ENCODE measurements at regions not wholly inside any gene's neighbourhood (a gene's known extent, or its start where the extent isn't known, plus 50 kb on each side); places are given as distances from the start of the nearest gene placed in this dataset.
"Not testable (repeated sequence)": the region's sequence is repeated elsewhere in the genome, so short reads cannot be mapped to it uniquely, and the experiment has no call there.

DNA sequence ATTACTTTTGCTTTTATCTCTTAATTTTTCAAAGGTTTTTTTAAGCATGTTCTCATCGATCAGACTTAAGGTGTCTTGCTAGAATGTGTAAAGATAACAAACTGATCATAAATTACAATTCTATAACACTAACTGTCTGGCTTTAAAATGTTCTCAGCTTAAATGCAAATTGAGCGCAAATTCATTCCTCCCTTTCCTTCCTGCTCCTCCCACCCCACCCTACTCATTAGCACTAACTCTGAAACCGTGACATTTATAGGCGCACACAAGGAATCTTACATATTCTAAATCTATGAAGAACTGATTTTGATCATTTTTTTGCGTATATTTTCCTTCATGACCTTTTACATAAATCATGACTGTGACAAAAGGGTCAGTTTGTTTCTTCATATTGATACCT, 590.0 kb upstream of the DIAPH2 start:
- POLR2A ChIA-PET = no interaction called here
- no peaks in the 10 kb centered on the region for H3K27me3 Mint-ChIP-seq
- CTCF ChIA-PET = no interaction called here
- H3K36me3 Mint-ChIP-seq = no peaks in the 10 kb centered on the region
- H3K4me1 ChIP-seq (ENCODE audit: control insufficient read depth in 2 of 2, insufficient read depth in 2 of 2, low read length in 2 of 2) = no peaks in the 10 kb centered on the region
- ATAC-seq (no peak), DNase-seq (no peak)
- H3K9me3 ChIP-seq (ENCODE audit: control insufficient read depth in 2 of 3, low read length in 3 of 3) = no peaks in the 10 kb centered on the region
- no peaks in the 10 kb centered on the region for H3K27me3 ChIP-seq (ENCODE audit: control insufficient read depth in 2 of 2, insufficient read depth in 2 of 2, low read length in 2 of 2)
- H3K4me1 Mint-ChIP-seq = no peaks in the 10 kb centered on the region
- H3K9me3 Mint-ChIP-seq = peaks cover 0 to 7% (median 0%) of the 10 kb centered on the region in 11 donors
- H3K36me3 ChIP-seq (ENCODE audit: control insufficient read depth in 2 of 3, insufficient read depth in 3 of 3, low read length in 3 of 3) = no peaks in the 10 kb centered on the region
- no peak overlapping the region for H3K4me3 Mint-ChIP-seq
- no peak overlapping the region for H3K27ac ChIP-seq (ENCODE audit: low read depth, low read length)
- intact Hi-C loops (cut with micrococcal nuclease) = no loop called here
- H3K27ac Mint-ChIP-seq = no peak overlapping the region
- H3K4me3 ChIP-seq (ENCODE audit: low read length) = no peak overlapping the region

DNA sequence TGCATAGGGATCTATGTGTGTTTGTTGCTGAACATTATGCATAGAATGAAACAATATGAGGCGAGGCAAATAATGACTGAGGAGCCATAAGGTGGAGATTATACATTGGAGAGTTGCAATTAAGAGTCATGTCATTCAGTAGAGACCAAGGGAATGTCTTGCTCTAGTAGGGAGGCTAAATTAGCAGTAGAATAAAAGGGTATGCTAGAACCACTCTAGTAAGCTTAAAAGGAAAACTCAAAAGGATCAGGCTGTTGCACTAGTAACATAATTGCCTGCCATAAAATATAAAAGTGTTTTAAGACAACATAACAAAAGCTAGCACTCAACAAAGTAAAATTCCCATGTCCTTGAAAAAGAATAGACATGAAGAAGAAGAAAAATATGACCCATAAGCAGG, 586.2 kb upstream of the DIAPH2 start:
- Histone ChIP-seq H3K36me3 (ENCODE audit: control insufficient read depth in 2 of 3, insufficient read depth in 3 of 3, low read length in 3 of 3) (no peaks in the 10 kb centered on the region), H3K4me3 (ENCODE audit: low read length) (no peak overlapping the region), H3K27ac (ENCODE audit: low read depth, low read length) (no peak overlapping the region), H3K27me3 (ENCODE audit: control insufficient read depth in 2 of 2, insufficient read depth in 2 of 2, low read length in 2 of 2) (no peaks in the 10 kb centered on the region), H3K4me1 (ENCODE audit: control insufficient read depth in 2 of 2, insufficient read depth in 2 of 2, low read length in 2 of 2) (no peaks in the 10 kb centered on the region), H3K9me3 (ENCODE audit: control insufficient read depth in 2 of 3, low read length in 3 of 3) (no peaks in the 10 kb centered on the region)
- intact Hi-C loops (cut with micrococcal nuclease) = no loop called here
- Mint-ChIP-seq H3K4me3 (no peak overlapping the region), H3K27me3 (no peaks in the 10 kb centered on the region), H3K4me1 (no peaks in the 10 kb centered on the region), H3K36me3 (no peaks in the 10 kb centered on the region), H3K27ac (no peak overlapping the region), H3K9me3 (no peaks in the 10 kb centered on the region)
- DNase-seq (no peak), ATAC-seq (no peak)
- ChIA-PET CTCF (no interaction called here), POLR2A (no interaction called here)

DNA sequence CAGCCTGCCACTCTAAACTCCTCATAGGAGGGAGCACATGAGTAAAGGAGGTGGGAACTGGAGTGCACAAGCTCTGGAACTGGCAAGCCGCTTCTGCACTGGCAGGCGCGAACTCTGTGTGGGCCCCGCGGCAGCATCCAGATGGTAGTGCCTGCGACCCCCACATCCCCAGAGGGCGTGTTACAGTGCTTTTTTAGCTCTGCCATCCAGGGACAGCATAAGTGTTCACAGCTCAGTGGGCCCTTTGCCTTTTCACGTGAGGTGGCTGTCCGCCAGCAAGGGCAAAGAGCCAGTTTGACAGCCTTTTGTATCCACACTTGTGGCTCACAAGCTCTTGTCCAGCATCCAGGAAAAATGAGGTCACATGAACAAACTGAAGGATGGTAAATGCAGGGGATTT, 581.6 kb upstream of the DIAPH2 start:
- Mint-ChIP-seq H3K9me3 (peaks cover 0 to 1% (median 0%) of the 10 kb centered on the region in 11 donors), H3K27ac (no peak overlapping the region), H3K27me3 (no peaks in the 10 kb centered on the region), H3K36me3 (no peaks in the 10 kb centered on the region), H3K4me1 (no peaks in the 10 kb centered on the region), H3K4me3 (no peak overlapping the region)
- Histone ChIP-seq H3K36me3 (ENCODE audit: control insufficient read depth in 2 of 3, insufficient read depth in 3 of 3, low read length in 3 of 3) (no peaks in the 10 kb centered on the region), H3K27ac (ENCODE audit: low read depth, low read length) (no peak overlapping the region), H3K9me3 (ENCODE audit: control insufficient read depth in 2 of 3, low read length in 3 of 3) (no peaks in the 10 kb centered on the region), H3K4me1 (ENCODE audit: control insufficient read depth in 2 of 2, insufficient read depth in 2 of 2, low read length in 2 of 2) (no peaks in the 10 kb centered on the region), H3K4me3 (ENCODE audit: low read length) (no peak overlapping the region), H3K27me3 (ENCODE audit: control insufficient read depth in 2 of 2, insufficient read depth in 2 of 2, low read length in 2 of 2) (no peaks in the 10 kb centered on the region)
- DNase-seq (no peak), ATAC-seq (no peak)
- POLR2A ChIA-PET = no interaction called here
- CTCF ChIA-PET = no interaction called here
- intact Hi-C loops (cut with micrococcal nuclease) = no loop called here

DNA sequence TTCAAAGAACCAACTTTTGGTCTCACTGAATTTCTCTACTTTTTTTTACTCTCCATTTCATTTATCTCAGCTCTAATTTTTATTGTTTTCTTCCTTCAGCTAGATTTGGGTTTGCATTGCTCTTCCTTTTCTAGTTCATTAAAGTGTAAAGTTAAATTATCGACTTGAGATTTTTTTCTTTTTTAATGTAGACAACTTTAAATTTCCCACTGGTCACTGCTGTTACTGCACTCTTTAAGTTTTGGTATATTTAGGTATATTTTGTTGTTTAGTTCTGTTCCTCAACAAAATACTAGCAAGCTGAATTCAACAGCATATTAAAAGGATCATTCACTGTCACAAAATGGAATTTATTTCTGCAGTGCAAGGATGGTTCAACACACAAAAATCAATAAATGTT, 572.0 kb upstream of the DIAPH2 start:
- Histone ChIP-seq H3K27me3 (ENCODE audit: control insufficient read depth in 2 of 2, insufficient read depth in 2 of 2, low read length in 2 of 2) (no peaks in the 10 kb centered on the region), H3K4me3 (ENCODE audit: low read length) (no peak overlapping the region), H3K4me1 (ENCODE audit: control insufficient read depth in 2 of 2, insufficient read depth in 2 of 2, low read length in 2 of 2) (no peaks in the 10 kb centered on the region), H3K9me3 (ENCODE audit: control insufficient read depth in 2 of 3, low read length in 3 of 3) (no peaks in the 10 kb centered on the region), H3K36me3 (ENCODE audit: control insufficient read depth in 2 of 3, insufficient read depth in 3 of 3, low read length in 3 of 3) (no peaks in the 10 kb centered on the region), H3K27ac (ENCODE audit: low read depth, low read length) (no peak overlapping the region)
- Mint-ChIP-seq H3K27ac (no peak overlapping the region), H3K4me1 (no peaks in the 10 kb centered on the region), H3K4me3 (no peak overlapping the region), H3K36me3 (no peaks in the 10 kb centered on the region), H3K27me3 (no peaks in the 10 kb centered on the region), H3K9me3 (peaks cover 0 to 6% (median 0%) of the 10 kb centered on the region in 11 donors)
- DNase-seq (no peak), ATAC-seq (no peak)
- POLR2A ChIA-PET = no interaction called here
- intact Hi-C loops (cut with micrococcal nuclease) = no loop called here
- CTCF ChIA-PET = no interaction called here

GRCh38 chrX:96126182-96126581, 558.5 kb upstream of the DIAPH2 start:
- H3K36me3 ChIP-seq (ENCODE audit: control insufficient read depth in 2 of 3, insufficient read depth in 3 of 3, low read length in 3 of 3) = no peaks in the 10 kb centered on the region
- DNase-seq (no peak), ATAC-seq (no peak)
- no peaks in the 10 kb centered on the region for H3K27me3 ChIP-seq (ENCODE audit: control insufficient read depth in 2 of 2, insufficient read depth in 2 of 2, low read length in 2 of 2)
- H3K4me1 Mint-ChIP-seq = no peaks in the 10 kb centered on the region
- no peaks in the 10 kb centered on the region for H3K36me3 Mint-ChIP-seq
- no peak overlapping the region for H3K27ac Mint-ChIP-seq
- H3K27me3 Mint-ChIP-seq = no peaks in the 10 kb centered on the region
- intact Hi-C loops (cut with micrococcal nuclease) = no loop called here
- H3K4me1 ChIP-seq (ENCODE audit: control insufficient read depth in 2 of 2, insufficient read depth in 2 of 2, low read length in 2 of 2) = no peaks in the 10 kb centered on the region
- POLR2A ChIA-PET = no interaction called here
- H3K9me3 Mint-ChIP-seq = peaks cover 0 to 4% (median 0%) of the 10 kb centered on the region in 11 donors
- no peak overlapping the region for H3K4me3 ChIP-seq (ENCODE audit: low read length)
- H3K27ac ChIP-seq (ENCODE audit: low read depth, low read length) = no peak overlapping the region
- CTCF ChIA-PET = no interaction called here
- no peak overlapping the region for H3K4me3 Mint-ChIP-seq
- H3K9me3 ChIP-seq (ENCODE audit: control insufficient read depth in 2 of 3, low read length in 3 of 3) = no peaks in the 10 kb centered on the region

DNA sequence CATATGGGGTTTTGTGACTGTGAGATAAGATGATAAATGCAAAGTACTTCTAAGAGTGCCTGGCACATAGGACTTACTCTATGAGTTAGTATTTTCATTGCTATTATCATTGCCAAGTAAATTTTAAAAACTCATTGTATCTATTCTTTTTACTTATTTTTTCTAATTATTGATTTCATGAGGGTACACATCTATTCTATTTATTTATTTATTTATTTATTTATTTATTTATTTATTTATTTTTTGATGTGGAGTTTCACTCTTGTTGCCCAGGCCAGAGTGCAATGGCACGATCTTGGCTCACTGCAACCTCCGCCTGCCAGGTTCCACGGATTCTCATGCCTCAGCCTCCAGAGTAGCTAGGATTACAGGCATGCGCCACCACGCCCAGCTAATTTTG, 556.6 kb upstream of the DIAPH2 start:
- DNase-seq; H3K27ac ChIP-seq (ENCODE audit: low read depth, low read length); H3K9me3 Mint-ChIP-seq; H3K27me3 Mint-ChIP-seq; POLR2A ChIA-PET; H3K36me3 Mint-ChIP-seq; H3K36me3 ChIP-seq (ENCODE audit: control insufficient read depth in 2 of 3, insufficient read depth in 3 of 3, low read length in 3 of 3); H3K27me3 ChIP-seq (ENCODE audit: control insufficient read depth in 2 of 2, insufficient read depth in 2 of 2, low read length in 2 of 2); H3K4me1 Mint-ChIP-seq; H3K4me3 ChIP-seq (ENCODE audit: low read length); H3K9me3 ChIP-seq (ENCODE audit: control insufficient read depth in 2 of 3, low read length in 3 of 3); H3K4me3 Mint-ChIP-seq; H3K27ac Mint-ChIP-seq; ATAC-seq; intact Hi-C loops (cut with micrococcal nuclease); H3K4me1 ChIP-seq (ENCODE audit: control insufficient read depth in 2 of 2, insufficient read depth in 2 of 2, low read length in 2 of 2); CTCF ChIA-PET: not testable (repeated sequence)

- CTCF ChIA-PET = no interaction called here
- DNase-seq (no peak), ATAC-seq (no peak)
- no peaks in the 10 kb centered on the region for H3K36me3 Mint-ChIP-seq
- peaks cover 0 to 4% (median 0%) of the 10 kb centered on the region in 11 donors for H3K9me3 Mint-ChIP-seq
- no peaks in the 10 kb centered on the region for H3K27me3 Mint-ChIP-seq
- POLR2A ChIA-PET = no interaction called here
- H3K27ac Mint-ChIP-seq = no peak overlapping the region
- Histone ChIP-seq H3K27ac (ENCODE audit: low read depth, low read length) (no peak overlapping the region), H3K9me3 (ENCODE audit: control insufficient read depth in 2 of 3, low read length in 3 of 3) (no peaks in the 10 kb centered on the region), H3K4me3 (ENCODE audit: low read length) (no peak overlapping the region), H3K36me3 (ENCODE audit: control insufficient read depth in 2 of 3, insufficient read depth in 3 of 3, low read length in 3 of 3) (no peaks in the 10 kb centered on the region), H3K27me3 (ENCODE audit: control insufficient read depth in 2 of 2, insufficient read depth in 2 of 2, low read length in 2 of 2) (no peaks in the 10 kb centered on the region), H3K4me1 (ENCODE audit: control insufficient read depth in 2 of 2, insufficient read depth in 2 of 2, low read length in 2 of 2) (no peaks in the 10 kb centered on the region)
- intact Hi-C loops (cut with micrococcal nuclease) = no loop called here
- H3K4me1 Mint-ChIP-seq = no peaks in the 10 kb centered on the region
- H3K4me3 Mint-ChIP-seq = no peak overlapping the region
Measured at GRCh38 chrX:96140796-96141195, 543.8 kb upstream of the DIAPH2 start.
